ENCODE measurements at regions not wholly inside any gene's neighbourhood (a gene's known extent, or its start where the extent isn't known, plus 50 kb on each side); places are given as distances from the start of the nearest gene placed in this dataset.

DNA sequence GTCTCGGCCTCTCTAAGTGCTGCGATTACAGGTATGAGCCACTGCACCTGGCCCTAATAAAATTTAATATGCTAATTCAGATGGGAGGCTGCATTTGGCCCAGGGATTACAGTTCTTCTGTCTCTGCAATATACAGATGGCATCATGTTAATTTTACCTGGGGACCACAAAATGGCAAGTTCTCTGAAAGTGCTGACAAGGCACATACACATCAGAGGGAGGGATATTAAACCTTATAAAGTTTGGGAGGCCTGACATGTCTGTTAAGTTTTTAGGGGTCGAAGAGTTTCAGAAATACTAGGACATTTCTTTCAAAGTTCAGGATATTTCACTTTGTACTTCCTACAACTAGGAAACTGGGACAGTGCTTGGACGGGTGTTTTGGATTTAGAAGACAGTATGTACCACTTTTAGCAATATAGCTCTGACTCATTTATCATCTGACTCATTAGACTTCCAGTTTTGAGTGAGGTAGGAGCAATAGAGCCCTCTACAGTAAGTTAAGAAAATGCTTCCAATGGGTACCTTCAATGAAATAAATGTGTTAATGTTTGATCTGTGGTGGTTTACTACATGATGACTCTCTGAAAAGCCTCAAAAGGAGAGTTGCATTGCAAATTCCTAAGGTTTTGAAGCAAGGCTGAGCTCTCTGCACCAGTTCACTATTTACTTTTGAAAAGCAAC lies 981.0 kb upstream of the HS3ST1 start:
- H3K9ac ChIP-seq (ENCODE audit: low read length) = no peak overlapping the region
- no peak overlapping the region for H3K4me3 ChIP-seq (ENCODE audit: control extremely low read depth in 1 of 5, extremely low read depth in 1 of 5, insufficient read depth in 1 of 5, low read depth in 2 of 5, low read length in 4 of 5)
- 73% methylated on average over 2 of the region's 4 CpGs for WGBS (ENCODE audit: insufficient coverage)
- H3K79me2 ChIP-seq (ENCODE audit: control insufficient read depth, insufficient read depth, low read length) = no peaks in the 10 kb centered on the region
- ChIA-PET CTCF (no interaction called here), POLR2A (no interaction called here)
- H3K27ac ChIP-seq (ENCODE audit: low read length in 2 of 2) = no peak overlapping the region
- DNase-seq (no peak), ATAC-seq (ENCODE audit: low read depth) (no peak)
- no peaks in the 10 kb centered on the region for H3K27me3 ChIP-seq (replicated peaks in 1 of 4; ENCODE audit: control extremely low read depth in 1 of 4, control insufficient read depth in 3 of 4, insufficient read depth in 4 of 4, low read length in 3 of 4)
- no peaks in the 10 kb centered on the region for H3K36me3 ChIP-seq (replicated peaks in 1 of 2; ENCODE audit: control extremely low read depth in 1 of 2, control insufficient read depth in 1 of 2, extremely low read depth in 1 of 2, insufficient read depth in 2 of 2, low read length in 1 of 2)
- no peaks in the 10 kb centered on the region for H3K27me3 Mint-ChIP-seq
- no peak overlapping the region for H3K27ac Mint-ChIP-seq
- TF ChIP-seq EZH2 (IDR thresholded peaks at IDR 0.05; ENCODE audit: borderline replicate concordance, insufficient read depth, low read depth, low read length, poor library complexity, severe bottlenecking) = no peak
- TF ChIP-seq, protein P1, sequence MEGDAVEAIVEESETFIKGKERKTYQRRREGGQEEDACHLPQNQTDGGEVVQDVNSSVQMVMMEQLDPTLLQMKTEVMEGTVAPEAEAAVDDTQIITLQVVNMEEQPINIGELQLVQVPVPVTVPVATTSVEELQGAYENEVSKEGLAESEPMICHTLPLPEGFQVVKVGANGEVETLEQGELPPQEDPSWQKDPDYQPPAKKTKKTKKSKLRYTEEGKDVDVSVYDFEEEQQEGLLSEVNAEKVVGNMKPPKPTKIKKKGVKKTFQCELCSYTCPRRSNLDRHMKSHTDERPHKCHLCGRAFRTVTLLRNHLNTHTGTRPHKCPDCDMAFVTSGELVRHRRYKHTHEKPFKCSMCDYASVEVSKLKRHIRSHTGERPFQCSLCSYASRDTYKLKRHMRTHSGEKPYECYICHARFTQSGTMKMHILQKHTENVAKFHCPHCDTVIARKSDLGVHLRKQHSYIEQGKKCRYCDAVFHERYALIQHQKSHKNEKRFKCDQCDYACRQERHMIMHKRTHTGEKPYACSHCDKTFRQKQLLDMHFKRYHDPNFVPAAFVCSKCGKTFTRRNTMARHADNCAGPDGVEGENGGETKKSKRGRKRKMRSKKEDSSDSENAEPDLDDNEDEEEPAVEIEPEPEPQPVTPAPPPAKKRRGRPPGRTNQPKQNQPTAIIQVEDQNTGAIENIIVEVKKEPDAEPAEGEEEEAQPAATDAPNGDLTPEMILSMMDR (IDR thresholded peaks at IDR 0.05) = no peak
- H3K9me3 Mint-ChIP-seq (ENCODE audit: insufficient read depth) = peaks cover 3% of the 10 kb centered on the region
- no peaks in the 10 kb centered on the region for H3K4me1 ChIP-seq (ENCODE audit: control insufficient read depth in 2 of 2, insufficient read depth in 2 of 2, low read length in 2 of 2)
- no peak overlapping the region for H3K4me3 Mint-ChIP-seq
- intact Hi-C loops (cut with micrococcal nuclease) = no loop called here
- H3K9me3 ChIP-seq (ENCODE audit: control extremely low read depth in 1 of 3, control insufficient read depth in 2 of 3, insufficient read depth in 1 of 3, low read length in 2 of 3) = no peaks in the 10 kb centered on the region
- H3K4me1 Mint-ChIP-seq = no peaks in the 10 kb centered on the region
- no peak overlapping the region for H3K4me2 ChIP-seq (replicated peaks; ENCODE audit: low read depth, low read length, poor library complexity, severe bottlenecking)
- no peaks in the 10 kb centered on the region for H4K20me1 ChIP-seq (ENCODE audit: control insufficient read depth, insufficient read depth, low read length, poor library complexity, severe bottlenecking)
- no peak overlapping the region for H2AFZ ChIP-seq (ENCODE audit: insufficient read depth, low read depth, low read length, poor library complexity, severe bottlenecking)

- H3K9me3 Mint-ChIP-seq (ENCODE audit: insufficient read depth) = peaks cover 3% of the 10 kb centered on the region
- Histone ChIP-seq H3K9me3 (ENCODE audit: control extremely low read depth in 1 of 3, control insufficient read depth in 2 of 3, insufficient read depth in 1 of 3, low read length in 2 of 3) (no peaks in the 10 kb centered on the region), H3K79me2 (ENCODE audit: control insufficient read depth, insufficient read depth, low read length) (no peaks in the 10 kb centered on the region), H4K20me1 (ENCODE audit: control insufficient read depth, insufficient read depth, low read length, poor library complexity, severe bottlenecking) (no peaks in the 10 kb centered on the region), H3K27me3 (replicated peaks in 1 of 4; ENCODE audit: control extremely low read depth in 1 of 4, control insufficient read depth in 3 of 4, insufficient read depth in 4 of 4, low read length in 3 of 4) (no peaks in the 10 kb centered on the region), H3K4me1 (ENCODE audit: control insufficient read depth in 2 of 2, insufficient read depth in 2 of 2, low read length in 2 of 2) (no peaks in the 10 kb centered on the region), H3K36me3 (replicated peaks in 1 of 2; ENCODE audit: control extremely low read depth in 1 of 2, control insufficient read depth in 1 of 2, extremely low read depth in 1 of 2, insufficient read depth in 2 of 2, low read length in 1 of 2) (no peaks in the 10 kb centered on the region), H3K27ac (ENCODE audit: low read length in 2 of 2) (no peak overlapping the region), H3K9ac (ENCODE audit: low read length) (no peak overlapping the region), H3K4me3 (ENCODE audit: control extremely low read depth in 1 of 5, extremely low read depth in 1 of 5, insufficient read depth in 1 of 5, low read depth in 2 of 5, low read length in 4 of 5) (no peak overlapping the region), H3K4me2 (replicated peaks; ENCODE audit: low read depth, low read length, poor library complexity, severe bottlenecking) (no peak overlapping the region), H2AFZ (ENCODE audit: insufficient read depth, low read depth, low read length, poor library complexity, severe bottlenecking) (no peak overlapping the region)
- intact Hi-C loops (cut with micrococcal nuclease) = no loop called here
- H3K4me3 Mint-ChIP-seq = no peak overlapping the region
- DNase-seq = no peak
- H3K4me1 Mint-ChIP-seq = no peaks in the 10 kb centered on the region
- H3K27ac Mint-ChIP-seq = no peak overlapping the region
- no peak for ATAC-seq (ENCODE audit: low read depth)
- TF ChIP-seq, protein P1 (IDR thresholded peaks at IDR 0.05) = no peak
- WGBS (ENCODE audit: insufficient coverage) = no CpG with 5 or more reads among the region's 1 CpG
- no peaks in the 10 kb centered on the region for H3K27me3 Mint-ChIP-seq
- CTCF ChIA-PET = interaction anchor here (0.6 kb wide), 1 partner anchor 27 kb away, joined by 3 read pairs; no protein-coding TSS in a partner anchor
- POLR2A ChIA-PET = no interaction called here
Observed at GRCh38 chr4:12408364-12408763, 979.7 kb upstream of the HS3ST1 start.

All from B cell (primary cell).